Glutamatergic neuron (in vitro differentiated cells): ENCODE measurements at regions not wholly inside any gene's neighbourhood (a gene's known extent, or its start where the extent isn't known, plus 50 kb on each side); places are given as distances from the start of the nearest gene placed in this dataset.

Experiments used
- DNase-seq: peaks from one replicate; pipeline ENCODE4 v3.0.0; 2022
- H3K27ac Mint-ChIP-seq: one replicate; pipeline ENCODE4 v1.8.0; 2020; ENCODE audit warnings: mild to moderate bottlenecking, mixed read lengths, inconsistent platforms; ENCODE audit not compliant: unreplicated experiment
- H3K27me3 Mint-ChIP-seq: one replicate; pipeline ENCODE4 v1.8.0; 2020; ENCODE audit warnings: mild to moderate bottlenecking, moderate library complexity, mixed read lengths, inconsistent platforms; ENCODE audit not compliant: unreplicated experiment
- H3K36me3 Mint-ChIP-seq: one replicate; pipeline ENCODE4 v1.8.0; 2020; ENCODE audit warnings: mild to moderate bottlenecking, mixed read lengths, inconsistent platforms; ENCODE audit not compliant: unreplicated experiment
- H3K4me1 Mint-ChIP-seq: one replicate; pipeline ENCODE4 v1.8.0; 2020; ENCODE audit warnings: mild to moderate bottlenecking, low read depth, mixed read lengths, inconsistent platforms; ENCODE audit not compliant: unreplicated experiment
- H3K4me3 Mint-ChIP-seq: one replicate; pipeline ENCODE4 v1.8.0; 2020; ENCODE audit warnings: mild to moderate bottlenecking, mixed read lengths, inconsistent platforms; ENCODE audit not compliant: unreplicated experiment
- H3K9me3 Mint-ChIP-seq: one replicate; pipeline ENCODE4 v1.8.0; 2020; ENCODE audit warnings: mild to moderate bottlenecking, moderate library complexity, mixed read lengths, inconsistent platforms; ENCODE audit not compliant: unreplicated experiment
- CTCF ChIP-seq: fragments of 200-600 bp; sonication (generic); IDR thresholded peaks from one replicate; pipeline ENCODE4 v1.5.0; 2021; ENCODE audit not compliant: partially characterized antibody, unreplicated experiment

GRCh38 chrX:104347860-104348259 is 93.1 kb upstream of the ESX1 start:
- Mint-ChIP-seq H3K27me3 (peaks cover 2% of the 10 kb centered on the region), H3K9me3 (no peaks in the 10 kb centered on the region), H3K27ac (no peak overlapping the region), H3K36me3 (no peaks in the 10 kb centered on the region), H3K4me3 (no peak overlapping the region), H3K4me1 (no peaks in the 10 kb centered on the region)
- no peak for DNase-seq
- TF ChIP-seq CTCF, result no peak

GRCh38 chrX:104343428-104344129 is 88.8 kb upstream of the ESX1 start:
- no peaks in the 10 kb centered on the region for H3K36me3 Mint-ChIP-seq
- no peaks in the 10 kb centered on the region for H3K27me3 Mint-ChIP-seq
- H3K4me3 Mint-ChIP-seq, result no peak overlapping the region
- H3K27ac Mint-ChIP-seq, result no peak overlapping the region
- no peaks in the 10 kb centered on the region for H3K9me3 Mint-ChIP-seq
- DNase-seq, result peak; percentile 19
- TF ChIP-seq CTCF, result peak; percentile 26
- H3K4me1 Mint-ChIP-seq, result no peaks in the 10 kb centered on the region

- Mint-ChIP-seq H3K9me3 (no peaks in the 10 kb centered on the region), H3K27me3 (no peaks in the 10 kb centered on the region), H3K4me1 (no peaks in the 10 kb centered on the region), H3K36me3 (no peaks in the 10 kb centered on the region), H3K4me3 (no peak overlapping the region), H3K27ac (no peak overlapping the region)
- no peak for TF ChIP-seq CTCF
- no peak for DNase-seq
Measured at GRCh38 chrX:104342065-104342464, 87.3 kb upstream of the ESX1 start.

- no peak for DNase-seq
- no peak for TF ChIP-seq CTCF
- Mint-ChIP-seq H3K27ac (no peak overlapping the region), H3K9me3 (no peaks in the 10 kb centered on the region), H3K4me1 (no peaks in the 10 kb centered on the region), H3K27me3 (no peaks in the 10 kb centered on the region), H3K4me3 (no peak overlapping the region), H3K36me3 (no peaks in the 10 kb centered on the region)
Measured at GRCh38 chrX:104335756-104336155, 81.0 kb upstream of the ESX1 start.

GRCh38 chrX:104334971-104335370 is 80.2 kb upstream of the ESX1 start:
- H3K36me3 Mint-ChIP-seq, result no peaks in the 10 kb centered on the region
- no peaks in the 10 kb centered on the region for H3K4me1 Mint-ChIP-seq
- no peak overlapping the region for H3K4me3 Mint-ChIP-seq
- no peak for TF ChIP-seq CTCF
- H3K9me3 Mint-ChIP-seq, result no peaks in the 10 kb centered on the region
- DNase-seq, result no peak
- H3K27me3 Mint-ChIP-seq, result no peaks in the 10 kb centered on the region
- H3K27ac Mint-ChIP-seq, result no peak overlapping the region
